SJSA1 (cell line): ENCODE measurements at regions not wholly inside any gene's neighbourhood (a gene's known extent, or its start where the extent isn't known, plus 50 kb on each side); places are given as distances from the start of the nearest gene placed in this dataset.

Source experiments
- DNase-seq, 2 experiments: peaks; one replicate each; pipeline ENCODE4 v3.0.0-alpha.2; 2015 to 2020; ENCODE audit warnings: low spot score in 2 of 2, low read depth in 1 of 2
- H3K27ac ChIP-seq: fragments of 250-450 bp; sonication (Bioruptor Pico); 2 replicates; pipeline ENCODE4 v1.5.1; 2020; ENCODE audit warnings: mild to moderate bottlenecking, moderate library complexity
- H3K27me3 ChIP-seq: fragments of 250-450 bp; sonication (Bioruptor Pico); replicated peaks from 2 replicates; pipeline ENCODE4 v1.5.1; 2020; ENCODE audit warnings: mild to moderate bottlenecking, moderate library complexity
- H3K36me3 ChIP-seq: fragments of 250-450 bp; sonication (Bioruptor Pico); 2 replicates; pipeline ENCODE4 v1.5.1; 2020; ENCODE audit warnings: mild to moderate bottlenecking
- H3K4me1 ChIP-seq: fragments of 250-450 bp; sonication (Bioruptor Pico); replicated peaks from 2 replicates; pipeline ENCODE4 v1.6.1; 2021; ENCODE audit warnings: mild to moderate bottlenecking
- H3K4me3 ChIP-seq: fragments of 250-450 bp; sonication (Bioruptor Pico); 2 replicates; pipeline ENCODE4 v1.5.1; 2020; ENCODE audit warnings: mild to moderate bottlenecking
- H3K9me3 ChIP-seq: fragments of 250-450 bp; sonication (Bioruptor Pico); replicated peaks from 2 replicates; pipeline ENCODE4 v1.5.1; 2020; ENCODE audit warnings: mild to moderate bottlenecking

DNA sequence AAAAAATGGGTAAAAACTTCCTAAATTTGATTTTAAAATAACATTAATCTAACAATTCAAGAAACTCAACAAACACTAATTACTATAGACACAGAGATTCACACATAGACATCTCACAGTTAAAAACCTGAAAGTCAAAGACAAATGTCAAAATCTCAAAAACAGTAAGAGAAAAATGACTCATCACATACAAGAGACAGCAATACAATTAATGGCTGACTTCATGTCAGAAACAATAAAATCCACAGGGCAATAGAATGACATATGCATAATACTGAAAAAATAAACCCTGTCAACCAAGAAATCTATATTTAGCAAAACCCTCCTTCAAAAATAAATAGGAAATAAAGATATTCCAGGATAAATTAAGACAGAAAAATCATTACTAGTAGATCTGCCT is 200.4 kb downstream of the CEMIP2 start:
- Histone ChIP-seq H3K27me3 (no peaks in the 10 kb centered on the region; the same call in 1 of the 2 replicates), H3K4me3 (no peak overlapping the region), H3K27ac (no peak overlapping the region), H3K9me3 (no peaks in the 10 kb centered on the region), H3K36me3 (no peaks in the 10 kb centered on the region), H3K4me1 (no peaks in the 10 kb centered on the region)
- no peak for DNase-seq

DNA sequence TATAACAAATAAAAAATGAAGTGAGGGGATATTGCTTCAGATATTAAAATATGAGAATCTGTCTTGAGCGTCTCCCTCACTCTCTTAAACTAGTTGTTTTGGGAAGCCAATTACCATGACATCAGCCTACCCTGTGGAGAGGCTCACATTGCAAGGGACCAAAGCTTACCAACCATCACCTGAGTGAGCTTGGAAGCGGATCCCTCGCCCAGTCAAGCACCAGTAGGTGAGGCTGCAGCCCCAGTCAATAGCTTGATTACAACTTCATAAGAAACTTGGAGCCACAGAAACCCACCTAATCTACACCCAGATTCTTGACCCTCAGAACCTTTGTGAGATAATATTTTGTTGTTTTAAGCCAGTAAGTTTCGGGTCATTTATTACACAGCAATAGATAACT is 206.2 kb downstream of the CEMIP2 start:
- H3K36me3 ChIP-seq, result no peaks in the 10 kb centered on the region
- DNase-seq, result no peak
- no peaks in the 10 kb centered on the region; the same call in 1 of the 2 replicates for H3K27me3 ChIP-seq
- no peaks in the 10 kb centered on the region for H3K4me1 ChIP-seq
- no peak overlapping the region for H3K4me3 ChIP-seq
- no peak overlapping the region for H3K27ac ChIP-seq
- no peaks in the 10 kb centered on the region for H3K9me3 ChIP-seq

DNA sequence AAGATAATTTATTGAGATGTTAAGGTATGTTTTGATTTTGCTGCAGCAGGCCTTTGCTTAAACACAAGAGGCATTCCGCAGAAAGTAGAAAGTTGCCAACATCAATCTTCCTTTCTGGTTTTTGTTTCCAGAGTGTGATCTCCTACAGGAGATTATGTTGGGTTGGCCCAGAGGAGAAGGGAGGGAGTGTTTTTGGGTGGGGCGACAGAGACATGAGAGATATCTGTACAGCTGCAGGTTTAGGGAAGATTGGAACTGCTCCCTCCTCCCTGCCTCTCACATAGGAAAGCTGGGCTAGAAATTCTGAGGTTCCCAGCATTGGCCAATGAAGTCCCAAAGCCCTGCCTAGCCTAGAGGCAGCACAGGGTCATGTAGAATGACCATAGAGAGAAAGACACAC is 211.0 kb downstream of the CEMIP2 start:
- no peak for DNase-seq
- Histone ChIP-seq H3K27ac (no peak overlapping the region), H3K27me3 (no peaks in the 10 kb centered on the region), H3K4me3 (no peak overlapping the region), H3K4me1 (no peaks in the 10 kb centered on the region), H3K9me3 (no peaks in the 10 kb centered on the region), H3K36me3 (no peaks in the 10 kb centered on the region)

DNA sequence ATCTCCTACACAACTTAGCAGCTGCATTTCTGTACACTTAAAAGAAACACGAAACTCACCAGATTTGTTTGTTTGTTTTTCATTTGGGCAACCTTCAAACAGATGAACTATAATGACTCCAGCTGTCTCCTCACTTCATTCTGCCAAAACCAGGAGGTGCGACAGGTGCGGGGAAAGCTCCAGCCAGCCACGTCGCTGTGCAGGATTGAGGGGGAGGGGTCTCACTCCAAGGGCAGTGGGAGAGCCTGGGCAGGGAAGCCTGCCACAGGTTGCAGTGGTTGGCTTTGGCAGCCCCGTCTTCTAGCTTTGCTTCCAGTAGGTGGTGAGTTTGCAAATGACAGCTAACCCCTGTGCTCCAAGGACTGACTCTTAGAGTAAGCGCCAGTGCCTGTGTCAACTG is 215.8 kb downstream of the CEMIP2 start:
- Histone ChIP-seq H3K4me1 (no peaks in the 10 kb centered on the region), H3K27ac (no peak overlapping the region), H3K4me3 (no peak overlapping the region), H3K36me3 (no peaks in the 10 kb centered on the region), H3K9me3 (no peaks in the 10 kb centered on the region), H3K27me3 (no peaks in the 10 kb centered on the region)
- DNase-seq, result no peak

- Histone ChIP-seq H3K36me3 (no peaks in the 10 kb centered on the region), H3K4me1 (no peaks in the 10 kb centered on the region), H3K27ac (no peak overlapping the region), H3K27me3 (no peaks in the 10 kb centered on the region), H3K9me3 (no peaks in the 10 kb centered on the region), H3K4me3 (no peak overlapping the region)
- no peak for DNase-seq
Observed at GRCh38 chr9:71549023-71549422, 219.3 kb downstream of the CEMIP2 start.

DNA sequence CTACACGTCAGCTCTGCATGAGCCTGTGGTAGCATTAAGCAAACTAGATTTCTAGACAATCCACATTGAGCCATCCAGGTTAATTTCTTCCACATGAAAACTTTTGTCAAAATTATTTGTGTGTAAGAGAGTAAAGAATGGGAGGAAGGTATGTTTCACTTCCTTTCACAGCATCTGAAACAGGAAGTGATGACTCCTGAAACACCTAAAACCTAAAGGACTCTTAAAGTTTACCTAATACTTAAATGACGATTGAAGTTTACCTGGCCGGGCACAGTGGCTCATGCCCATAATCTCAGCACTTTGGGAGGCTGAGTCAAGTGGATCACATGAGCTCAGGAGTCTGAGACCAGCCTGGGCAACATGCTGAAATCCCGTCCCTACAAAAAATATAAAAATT is 223.8 kb downstream of the CEMIP2 start:
- Histone ChIP-seq H3K27ac (no peak overlapping the region), H3K27me3 (no peaks in the 10 kb centered on the region), H3K9me3 (no peaks in the 10 kb centered on the region; the same call in 1 of the 2 replicates), H3K36me3 (no peaks in the 10 kb centered on the region), H3K4me1 (no peaks in the 10 kb centered on the region), H3K4me3 (no peak overlapping the region)
- DNase-seq, result no peak

DNA sequence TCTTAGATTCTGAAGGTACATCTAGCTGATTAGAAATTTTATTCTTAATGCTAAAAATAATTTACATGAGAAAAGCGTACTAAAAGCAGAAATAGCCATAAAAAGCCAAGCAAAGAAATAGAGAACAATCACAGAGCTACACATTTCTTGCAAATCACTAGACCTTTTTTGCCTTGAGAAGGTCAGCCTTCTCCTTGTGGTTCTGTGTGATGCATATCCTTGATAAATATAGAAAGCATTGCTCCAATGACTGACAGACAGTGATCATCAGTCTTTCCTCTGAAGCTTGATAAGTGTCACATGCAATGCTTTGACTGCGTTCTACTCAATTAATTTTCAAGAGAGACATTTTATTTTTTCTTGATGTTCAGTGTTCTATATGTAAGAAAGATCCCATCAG is 226.9 kb downstream of the CEMIP2 start:
- Histone ChIP-seq H3K4me3 (no peak overlapping the region), H3K9me3 (no peaks in the 10 kb centered on the region; the same call in 1 of the 2 replicates), H3K27ac (no peak overlapping the region), H3K36me3 (no peaks in the 10 kb centered on the region), H3K4me1 (no peaks in the 10 kb centered on the region), H3K27me3 (no peaks in the 10 kb centered on the region)
- no peak for DNase-seq

DNA sequence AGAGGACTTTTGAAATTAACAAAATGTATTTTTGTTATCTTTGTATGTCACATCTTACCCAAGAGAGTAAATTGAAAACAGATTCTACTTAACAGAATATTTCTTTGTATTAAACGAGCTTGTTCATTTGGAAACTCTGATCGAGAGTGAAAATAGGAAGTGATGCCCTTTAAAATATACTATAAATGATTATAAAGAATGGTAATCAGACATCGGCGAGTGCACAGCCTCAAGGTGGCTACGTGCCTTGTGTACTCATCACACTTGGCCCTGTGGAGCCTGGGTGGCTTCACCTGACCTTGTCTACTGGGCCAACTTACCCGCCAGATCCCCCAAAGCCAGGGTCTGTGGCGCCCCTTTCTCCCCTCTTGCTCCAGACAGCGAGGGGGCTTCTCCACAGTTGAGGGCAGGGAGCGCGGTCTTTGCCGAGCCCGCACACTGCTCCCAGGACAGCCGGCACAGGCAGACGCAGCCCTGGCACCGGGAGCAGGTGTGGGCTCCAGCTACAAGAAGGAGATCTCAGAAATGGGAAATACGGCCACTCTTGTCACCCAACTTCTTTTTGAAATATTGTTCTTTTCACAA is 243.2 kb downstream of the CEMIP2 start:
- H3K4me1 ChIP-seq, result no peaks in the 10 kb centered on the region
- no peak for DNase-seq
- no peaks in the 10 kb centered on the region for H3K9me3 ChIP-seq
- no peak overlapping the region for H3K27ac ChIP-seq
- H3K36me3 ChIP-seq, result no peaks in the 10 kb centered on the region
- H3K4me3 ChIP-seq, result no peak overlapping the region
- no peaks in the 10 kb centered on the region for H3K27me3 ChIP-seq

- Histone ChIP-seq H3K36me3 (no peaks in the 10 kb centered on the region), H3K27ac (no peak overlapping the region), H3K9me3 (no peaks in the 10 kb centered on the region), H3K4me1 (no peaks in the 10 kb centered on the region), H3K27me3 (no peaks in the 10 kb centered on the region), H3K4me3 (no peak overlapping the region)
- no peak for DNase-seq
Observed at GRCh38 chr9:71524516-71524915, 243.8 kb downstream of the CEMIP2 start.

DNA sequence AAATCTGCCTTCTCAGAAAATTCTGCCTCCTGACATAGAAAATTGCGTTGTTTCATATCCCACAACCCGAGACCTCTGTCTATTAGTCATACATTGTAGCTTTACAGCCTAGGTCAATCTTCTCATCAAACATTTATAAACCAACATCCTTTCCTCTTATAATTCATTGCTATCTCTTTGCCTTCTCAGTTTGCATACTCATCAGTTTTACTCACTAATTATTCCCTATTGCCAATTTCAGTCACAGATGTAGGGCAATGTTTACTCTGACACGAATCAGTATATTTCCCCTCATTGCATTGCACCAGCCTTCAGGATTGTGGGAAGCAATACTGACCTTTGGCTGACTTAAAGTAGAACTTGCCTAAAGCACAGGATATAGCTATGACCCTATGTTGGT is 247.2 kb downstream of the CEMIP2 start:
- DNase-seq, result no peak
- Histone ChIP-seq H3K4me1 (no peaks in the 10 kb centered on the region), H3K27ac (no peak overlapping the region), H3K9me3 (no peaks in the 10 kb centered on the region), H3K36me3 (no peaks in the 10 kb centered on the region), H3K27me3 (no peaks in the 10 kb centered on the region), H3K4me3 (no peak overlapping the region)

DNA sequence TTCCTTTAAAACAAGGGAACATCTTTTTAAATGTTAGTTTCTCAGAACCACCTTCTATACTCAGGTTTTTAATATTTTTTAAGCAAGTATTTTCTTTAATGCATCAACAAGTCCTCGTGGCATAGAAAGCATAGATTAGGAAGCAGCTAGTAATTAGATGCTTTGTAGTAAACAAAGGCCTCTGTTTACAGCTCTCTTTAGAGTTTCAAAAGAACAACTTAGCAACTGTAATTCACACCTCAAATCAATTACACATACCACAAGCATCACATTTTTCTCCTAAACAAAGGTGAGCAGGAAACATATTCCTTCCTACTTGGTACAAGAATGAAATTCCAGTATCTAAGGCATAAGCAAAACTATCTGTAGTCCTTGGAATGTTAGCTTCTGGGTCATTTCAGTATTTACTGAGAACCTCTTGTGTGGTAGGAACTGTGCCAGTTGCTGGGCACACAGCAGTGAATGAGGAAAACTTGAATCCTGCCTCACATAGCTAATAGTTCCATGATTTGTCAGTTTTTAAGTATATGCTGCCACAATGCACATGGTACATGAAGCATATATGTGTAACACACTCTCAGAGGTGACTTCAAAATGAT is 249.1 kb downstream of the CEMIP2 start:
- Histone ChIP-seq H3K4me3 (no peak overlapping the region), H3K27me3 (no peaks in the 10 kb centered on the region), H3K27ac (no peak overlapping the region), H3K36me3 (no peaks in the 10 kb centered on the region), H3K4me1 (no peaks in the 10 kb centered on the region), H3K9me3 (no peaks in the 10 kb centered on the region)
- DNase-seq, result no peak

GRCh38 chr9:71518045-71518827 is 250.1 kb downstream of the CEMIP2 start:
- DNase-seq, result no peak
- H3K36me3 ChIP-seq, result no peaks in the 10 kb centered on the region
- no peaks in the 10 kb centered on the region for H3K9me3 ChIP-seq
- H3K27ac ChIP-seq, result no peak overlapping the region
- no peaks in the 10 kb centered on the region for H3K4me1 ChIP-seq
- H3K4me3 ChIP-seq, result no peak overlapping the region
- H3K27me3 ChIP-seq, result no peaks in the 10 kb centered on the region

- H3K36me3 ChIP-seq, result no peaks in the 10 kb centered on the region
- no peak overlapping the region for H3K4me3 ChIP-seq
Observed at GRCh38 chr9:71515626-71516025, 252.7 kb downstream of the CEMIP2 start.

GRCh38 chr9:71515107-71515506 is 253.2 kb downstream of the CEMIP2 start:
- no peak for DNase-seq
- Histone ChIP-seq H3K36me3 (no peaks in the 10 kb centered on the region), H3K4me3 (no peak overlapping the region)

More at GRCh38 chr9:71515626-71516025, 252.7 kb downstream of the CEMIP2 start:
- no peak for DNase-seq
- no peaks in the 10 kb centered on the region for H3K9me3 ChIP-seq
- no peaks in the 10 kb centered on the region for H3K27me3 ChIP-seq
- H3K4me1 ChIP-seq, result no peaks in the 10 kb centered on the region
- no peak overlapping the region for H3K27ac ChIP-seq

More at GRCh38 chr9:71515107-71515506, 253.2 kb downstream of the CEMIP2 start:
- Histone ChIP-seq H3K4me1 (no peaks in the 10 kb centered on the region), H3K27me3 (no peaks in the 10 kb centered on the region), H3K27ac (no peak overlapping the region), H3K9me3 (no peaks in the 10 kb centered on the region)
